T-cell (primary cell): ENCODE measurements at regions not wholly inside any gene's neighbourhood (a gene's known extent, or its start where the extent isn't known, plus 50 kb on each side); places are given as distances from the start of the nearest gene placed in this dataset.

ENCODE experiments used
- ATAC-seq, 4 experiments: fragments of 200-7000 bp in 3 of 4; fragments of 150-1000 bp in 1 of 4; cut with Tn5 transposase; replicated peaks in 1 of 4; 1 replicate in 3 of 4; 2 replicates in 1 of 4; pipeline ENCODE4 v1.10.0; 2021; ENCODE audit warnings: moderate library complexity in 3 of 4, mild to moderate bottlenecking in 2 of 4, moderate number of reproducible peaks in 1 of 4
- CTCF ChIA-PET, 2 donors: fragments of 300-600 bp; sonication (Branson Sonifier 250); formaldehyde crosslinking; loops; one replicate each; lab custom pipeline; 2022; ENCODE audit warnings: antibody characterized with exemption in 2 of 2; lab: Charles Lee
- POLR2A ChIA-PET, 2 donors: fragments of 300-600 bp; sonication (Branson Sonifier 250); formaldehyde crosslinking; loops; one replicate each; lab custom pipeline; 2022; ENCODE audit warnings: antibody characterized with exemption in 2 of 2; lab: Charles Lee
- DNase-seq, 35 experiments: peaks; one replicate each; pipeline versions ENCODE4 v3.0.0 to v3.0.0-alpha.2; 2013 to 2023
- H3K27ac ChIP-seq: one replicate; pipeline ENCODE4 v1.5.1; 2013; ENCODE audit warnings: low read length
- H3K27me3 ChIP-seq, 2 experiments: replicated peaks in 1 of 2; 1 replicate in 1 of 2; 2 replicates in 1 of 2; pipeline versions ENCODE4 v1.6.1 to v1.7.0; 2013; ENCODE audit warnings: low read length in 1 of 2, mixed read lengths in 1 of 2; ENCODE audit not compliant: control insufficient read depth in 2 of 2, insufficient read depth in 2 of 2; ENCODE audit errors: extremely low read depth in 1 of 2
- H3K36me3 ChIP-seq, 2 donors: 1 replicate in 1 of 2; 2 replicates in 1 of 2; pipeline versions ENCODE4 v1.6.1 to v1.7.0; 2013; ENCODE audit warnings: low read length in 1 of 2; ENCODE audit not compliant: control insufficient read depth in 2 of 2, insufficient read depth in 1 of 2; ENCODE audit errors: extremely low read depth in 1 of 2
- H3K4me1 ChIP-seq, 2 experiments: 1 replicate in 1 of 2; 2 replicates in 1 of 2; pipeline versions ENCODE4 v1.6.1 to v1.7.0; 2013; ENCODE audit warnings: low read length in 2 of 2, mixed read lengths in 1 of 2; ENCODE audit not compliant: insufficient read depth in 2 of 2, control insufficient read depth in 1 of 2; ENCODE audit errors: extremely low read depth in 1 of 2
- H3K4me3 ChIP-seq, 2 donors: 1 replicate in 1 of 2; 2 replicates in 1 of 2; pipeline versions ENCODE4 v1.5.1 to v1.7.0; 2013; ENCODE audit warnings: mild to moderate bottlenecking in 2 of 2, low read length in 1 of 2, moderate library complexity in 1 of 2; ENCODE audit not compliant: control insufficient read depth in 1 of 2; ENCODE audit errors: extremely low read depth in 1 of 2
- H3K9me3 ChIP-seq: 2 replicates; pipeline ENCODE4 v1.7.0; 2013
- H3K27ac Mint-ChIP-seq, 2 donors: one replicate each; pipeline ENCODE4 v1.8.0; 2020 to 2021; ENCODE audit warnings: mild to moderate bottlenecking in 2 of 2, mixed read lengths in 2 of 2
- H3K27me3 Mint-ChIP-seq, 2 donors: one replicate each; pipeline ENCODE4 v1.8.0; 2021 to 2022; ENCODE audit warnings: mixed read lengths in 2 of 2
- H3K36me3 Mint-ChIP-seq: one replicate; pipeline ENCODE4 v1.8.0; 2021; ENCODE audit warnings: mixed read lengths
- H3K4me1 Mint-ChIP-seq, 3 donors: one replicate each; pipeline ENCODE4 v1.8.0; 2020 to 2022; ENCODE audit warnings: mixed read lengths in 3 of 3, mild to moderate bottlenecking in 1 of 3
- H3K4me3 Mint-ChIP-seq, 3 donors: one replicate each; pipeline ENCODE4 v1.8.0; 2020 to 2022; ENCODE audit warnings: mild to moderate bottlenecking in 3 of 3, mixed read lengths in 3 of 3, moderate library complexity in 3 of 3
- H3K9me3 Mint-ChIP-seq, 3 donors: one replicate each; pipeline ENCODE4 v1.8.0; 2020 to 2022; ENCODE audit warnings: mixed read lengths in 3 of 3
- WGBS: methylation state at CpG from one replicate; pipeline ENCODE4 v1.1.5; 2013; ENCODE audit warnings: missing lambda C conversion rate; ENCODE audit not compliant: insufficient coverage; 5-methylcytosine and 5-hydroxymethylcytosine counted together

DNA sequence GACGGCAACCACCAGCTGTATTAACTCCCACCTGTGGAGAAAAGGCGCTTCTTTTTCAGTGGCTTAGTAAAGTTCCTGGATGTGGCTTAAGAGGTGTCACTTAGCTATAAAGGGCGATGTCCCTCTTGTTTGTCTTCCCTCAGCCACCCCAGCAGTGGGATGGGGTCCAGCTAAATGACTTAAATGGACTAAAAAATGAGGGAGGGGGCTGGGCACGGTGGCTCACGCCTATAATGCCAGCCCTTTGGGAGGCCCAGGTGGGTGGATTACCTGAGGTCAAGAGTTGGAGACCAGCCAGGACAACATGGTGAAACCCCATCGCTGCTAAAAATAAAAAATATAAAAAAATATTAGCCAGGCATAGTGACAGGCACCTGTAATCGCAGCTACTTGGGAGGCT, 667.5 kb upstream of the RBFOX1 start:
- H3K27me3 Mint-ChIP-seq, result peaks cover 0 to 5% of the 10 kb centered on the region in 2 donors
- DNase-seq (no peak), ATAC-seq (no peak)
- no peaks in the 10 kb centered on the region for H3K36me3 Mint-ChIP-seq
- H3K4me3 Mint-ChIP-seq, result no peak overlapping the region
- WGBS, result 81% methylated on average over 2 of the region's 7 CpGs
- H3K27ac Mint-ChIP-seq, result no peak overlapping the region
- H3K4me3 ChIP-seq, result no peak overlapping the region
- no peaks in the 10 kb centered on the region for H3K4me1 Mint-ChIP-seq
- H3K27me3 ChIP-seq, result no peaks in the 10 kb centered on the region
- H3K36me3 ChIP-seq, result no peaks in the 10 kb centered on the region
- ChIA-PET CTCF (no interaction called here), POLR2A (no interaction called here)
- peaks cover 0 to 7% (median 6%) of the 10 kb centered on the region in 3 donors for H3K9me3 Mint-ChIP-seq
- H3K4me1 ChIP-seq, result no peaks in the 10 kb centered on the region
- H3K27ac ChIP-seq, result no peak overlapping the region
- H3K9me3 ChIP-seq, result no peaks in the 10 kb centered on the region

DNA sequence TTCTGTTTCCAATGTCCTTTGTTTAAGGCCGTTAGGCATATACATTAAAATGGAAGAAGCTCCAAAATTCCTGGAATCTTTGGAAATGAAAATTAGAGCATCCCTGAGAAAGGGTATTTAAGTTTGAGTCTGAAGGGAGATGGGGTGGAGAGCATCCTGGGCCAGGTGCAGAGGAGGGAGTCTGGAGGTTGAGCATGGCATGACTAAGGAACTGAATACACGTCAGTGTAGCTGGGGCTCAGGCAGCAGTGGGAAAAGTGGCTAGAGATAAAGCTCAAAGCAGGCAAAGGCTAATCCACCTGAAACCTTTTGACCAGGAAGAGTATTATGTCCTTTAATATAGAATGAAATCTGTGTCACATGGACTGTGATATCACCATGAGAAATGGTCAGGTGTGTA, 669.0 kb upstream of the RBFOX1 start:
- H3K27me3 Mint-ChIP-seq, result peaks cover 0 to 5% of the 10 kb centered on the region in 2 donors
- Histone ChIP-seq H3K27me3 (no peaks in the 10 kb centered on the region), H3K9me3 (no peaks in the 10 kb centered on the region), H3K27ac (no peak overlapping the region), H3K4me1 (no peaks in the 10 kb centered on the region), H3K4me3 (no peak overlapping the region), H3K36me3 (no peaks in the 10 kb centered on the region)
- no peaks in the 10 kb centered on the region for H3K4me1 Mint-ChIP-seq
- 63% methylated on average over 2 of the region's 2 CpGs for WGBS
- H3K9me3 Mint-ChIP-seq, result peaks cover 0 to 7% (median 6%) of the 10 kb centered on the region in 3 donors
- H3K36me3 Mint-ChIP-seq, result no peaks in the 10 kb centered on the region
- POLR2A ChIA-PET, result no interaction called here
- H3K4me3 Mint-ChIP-seq, result no peak overlapping the region
- CTCF ChIA-PET, result no interaction called here
- no peak overlapping the region for H3K27ac Mint-ChIP-seq
- DNase-seq (no peak), ATAC-seq (no peak)

DNA sequence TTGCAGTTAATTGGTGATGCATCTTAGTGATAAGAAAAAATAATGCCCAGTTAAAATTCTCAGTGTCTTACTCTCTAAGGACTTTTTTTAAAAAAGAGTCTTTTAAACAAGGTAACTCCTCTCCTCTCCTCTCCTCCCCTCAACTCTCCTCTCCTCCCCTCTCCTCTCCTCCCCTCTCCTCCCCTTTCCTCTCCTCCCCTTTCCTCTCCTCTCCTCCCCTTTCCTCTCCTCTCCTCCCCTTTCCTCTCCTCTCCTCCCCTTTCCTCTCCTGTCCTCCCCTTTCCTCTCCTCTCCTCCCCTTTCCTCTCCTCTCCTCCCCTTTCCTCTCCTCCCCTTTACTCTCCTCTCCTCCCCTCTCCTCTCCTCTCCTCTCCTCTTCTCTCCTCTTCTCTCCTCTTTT, 675.9 kb upstream of the RBFOX1 start:
- H3K27me3 Mint-ChIP-seq, result no peaks in the 10 kb centered on the region
- no peaks in the 10 kb centered on the region for H3K27me3 ChIP-seq
- H3K4me1 ChIP-seq, result no peaks in the 10 kb centered on the region
- ChIA-PET CTCF (no interaction called here), POLR2A (no interaction called here)
- ATAC-seq, result no peak
- H3K4me3 ChIP-seq, result no peak overlapping the region
- no peak overlapping the region for H3K27ac Mint-ChIP-seq
- H3K36me3 Mint-ChIP-seq, result no peaks in the 10 kb centered on the region
- H3K9me3 ChIP-seq, result no peaks in the 10 kb centered on the region
- H3K4me3 Mint-ChIP-seq, result no peak overlapping the region
- no peak for DNase-seq
- no peaks in the 10 kb centered on the region for H3K36me3 ChIP-seq
- peaks cover 0 to 21% (median 8%) of the 10 kb centered on the region in 3 donors for H3K9me3 Mint-ChIP-seq
- no peaks in the 10 kb centered on the region for H3K4me1 Mint-ChIP-seq
- no peak overlapping the region for H3K27ac ChIP-seq

DNA sequence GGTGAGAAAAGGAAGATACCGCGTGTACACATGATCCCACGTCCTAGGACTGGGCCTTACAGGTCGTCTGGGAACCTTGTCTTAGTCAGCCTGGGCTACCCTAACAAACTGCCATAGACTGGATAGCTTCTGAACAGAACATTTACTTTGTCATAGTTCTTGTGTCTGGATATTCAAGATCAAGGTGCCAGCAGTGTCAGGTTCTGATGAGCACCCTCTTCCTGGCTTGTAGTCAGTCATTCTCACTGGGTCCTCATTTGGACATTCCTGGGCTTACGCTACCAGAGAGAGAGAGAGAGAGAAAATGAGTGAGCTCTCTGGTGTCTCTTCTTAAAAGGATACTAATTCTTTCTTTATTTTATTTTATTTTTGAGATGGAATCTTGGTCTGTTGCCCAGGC, 685.8 kb upstream of the RBFOX1 start:
- H3K27ac Mint-ChIP-seq, result no peak overlapping the region
- Histone ChIP-seq H3K36me3 (no peaks in the 10 kb centered on the region), H3K27me3 (peaks cover 0 to 4% of the 10 kb centered on the region in 2 experiments), H3K9me3 (no peaks in the 10 kb centered on the region), H3K4me1 (no peaks in the 10 kb centered on the region), H3K27ac (no peak overlapping the region), H3K4me3 (no peak overlapping the region)
- H3K4me1 Mint-ChIP-seq, result peaks cover 4 to 8% (median 5%) of the 10 kb centered on the region in 3 donors
- WGBS, result 40% methylated on average over 1 of the region's 5 CpGs
- peaks cover 3 to 9% of the 10 kb centered on the region in 2 donors for H3K27me3 Mint-ChIP-seq
- no peaks in the 10 kb centered on the region for H3K36me3 Mint-ChIP-seq
- no peaks in the 10 kb centered on the region for H3K9me3 Mint-ChIP-seq
- no peak for DNase-seq
- no peak overlapping the region for H3K4me3 Mint-ChIP-seq
- POLR2A ChIA-PET, result interaction anchor here in 1 of 2 donors (0.7 kb wide), 1 partner anchor 9 kb away, joined by 4 read pairs; no protein-coding TSS in a partner anchor
- no peak for ATAC-seq
- CTCF ChIA-PET, result no interaction called here

DNA sequence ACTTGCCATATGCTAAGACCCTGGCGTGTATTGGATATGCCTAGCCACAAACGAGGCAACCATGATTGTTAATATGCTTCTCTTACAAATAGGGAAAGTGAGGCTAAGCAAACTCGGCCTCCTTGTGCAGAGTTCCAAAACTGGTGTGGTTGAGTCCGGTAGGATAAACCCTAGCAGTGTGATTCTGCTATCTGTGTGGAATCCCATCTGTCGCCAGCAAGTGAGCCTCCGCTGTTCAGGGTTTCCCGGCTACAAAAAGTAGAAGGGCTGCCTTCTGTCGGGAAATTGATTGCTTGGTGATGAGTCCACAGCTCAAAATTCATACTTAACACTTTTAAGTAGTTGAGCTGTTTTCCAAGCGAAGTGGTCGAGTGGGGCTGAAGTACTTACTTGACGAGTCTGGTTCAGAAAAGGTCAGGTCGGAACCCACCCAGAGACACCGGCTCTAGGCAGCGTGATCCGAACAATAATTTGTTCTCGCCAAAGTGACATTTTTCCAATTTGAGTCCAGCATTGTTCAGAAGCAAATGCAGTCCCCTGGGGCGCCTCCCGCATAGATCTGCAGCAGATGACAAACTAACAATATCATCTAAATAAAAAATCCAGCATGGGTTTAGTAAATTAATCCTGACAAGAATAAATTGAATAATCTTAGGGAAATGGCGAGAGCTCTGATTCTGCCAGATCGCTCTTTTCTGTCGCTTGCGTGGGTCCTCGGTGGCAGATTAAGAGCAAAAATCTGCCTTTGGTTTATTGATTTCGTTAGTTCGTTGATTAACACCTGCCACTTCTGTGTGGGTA, 686.7 kb upstream of the RBFOX1 start:
- Mint-ChIP-seq H3K4me1 (peaks cover 4 to 8% (median 5%) of the 10 kb centered on the region in 3 donors), H3K9me3 (no peaks in the 10 kb centered on the region), H3K27ac (no peak overlapping the region), H3K27me3 (peaks cover 3 to 11% of the 10 kb centered on the region in 2 donors), H3K4me3 (no peak overlapping the region), H3K36me3 (no peaks in the 10 kb centered on the region)
- Histone ChIP-seq H3K4me1 (no peaks in the 10 kb centered on the region), H3K27me3 (peaks cover 0 to 7% of the 10 kb centered on the region in 2 experiments), H3K4me3 (no peak overlapping the region), H3K9me3 (no peaks in the 10 kb centered on the region), H3K27ac (no peak overlapping the region), H3K36me3 (no peaks in the 10 kb centered on the region)
- POLR2A ChIA-PET, result interaction anchor here in 1 of 2 donors (0.6 to 0.7 kb wide), 2 partner anchors 9 to 1020 kb away, joined by 3 to 4 read pairs; no protein-coding TSS in a partner anchor
- DNase-seq, result no peak
- ATAC-seq, result no peak
- WGBS, result 86% methylated on average over 14 of the region's 25 CpGs
- CTCF ChIA-PET, result no interaction called here

DNA sequence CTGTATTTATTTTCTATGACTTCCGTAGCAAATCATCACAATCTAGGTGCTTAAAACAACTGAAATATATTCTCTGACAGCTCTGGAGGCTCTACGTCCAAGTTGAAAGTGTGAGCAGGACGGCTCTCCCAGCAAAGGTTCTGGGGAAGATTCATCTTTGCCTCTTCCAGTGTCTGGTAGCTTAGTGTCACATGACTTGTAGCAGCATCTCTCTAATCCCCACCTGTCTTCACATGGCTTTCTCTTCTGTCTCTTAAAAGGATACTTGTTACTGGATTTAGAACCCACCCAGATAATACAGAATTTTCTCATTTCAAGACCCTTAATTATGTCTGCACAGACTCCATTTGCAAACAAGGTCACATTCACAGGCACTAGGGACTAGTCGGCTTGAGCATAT, 687.7 kb upstream of the RBFOX1 start:
- Histone ChIP-seq H3K27me3 (peaks cover 0 to 7% of the 10 kb centered on the region in 2 experiments), H3K27ac (no peak overlapping the region), H3K36me3 (no peaks in the 10 kb centered on the region), H3K4me1 (no peaks in the 10 kb centered on the region), H3K9me3 (no peaks in the 10 kb centered on the region), H3K4me3 (no peak overlapping the region)
- WGBS, result 58% methylated on average over 2 of the region's 4 CpGs
- no peak for ATAC-seq
- ChIA-PET CTCF (interaction anchor here in 1 of 2 donors (0.7 kb wide), 1 partner anchor 34 kb away, joined by 3 read pairs; no protein-coding TSS in a partner anchor), POLR2A (no interaction called here)
- no peaks in the 10 kb centered on the region for H3K36me3 Mint-ChIP-seq
- H3K4me3 Mint-ChIP-seq, result no peak overlapping the region
- no peak overlapping the region for H3K27ac Mint-ChIP-seq
- no peaks in the 10 kb centered on the region for H3K9me3 Mint-ChIP-seq
- DNase-seq, result no peak
- peaks cover 4 to 8% (median 5%) of the 10 kb centered on the region in 3 donors for H3K4me1 Mint-ChIP-seq
- H3K27me3 Mint-ChIP-seq, result peaks cover 3 to 12% of the 10 kb centered on the region in 2 donors
